ENCODE measurements at regions not wholly inside any gene's neighbourhood (a gene's known extent, or its start where the extent isn't known, plus 50 kb on each side); places are given as distances from the start of the nearest gene placed in this dataset.

GRCh38 chr7:27388561-27388960 is 146.0 kb downstream of the EVX1 start:
- TF ChIP-seq CTCF (IDR thresholded peaks at IDR 0.05; ENCODE audit: control extremely low read depth, extremely low read depth): no peak
- no peak overlapping the region for H3K9ac ChIP-seq (ENCODE audit: insufficient read depth in 1 of 2, low read length in 2 of 2)
- H3K9me3 ChIP-seq (ENCODE audit: control insufficient read depth in 4 of 4, insufficient read depth in 3 of 4, low read length in 3 of 4): peaks cover 0 to 2% (median 0%) of the 10 kb centered on the region in 4 donors
- H3K27me3 ChIP-seq (ENCODE audit: control insufficient read depth in 3 of 3, insufficient read depth in 3 of 3, low read length in 2 of 3): no peaks in the 10 kb centered on the region
- no peak for DNase-seq
- H3K4me1 ChIP-seq (ENCODE audit: control insufficient read depth in 5 of 5, insufficient read depth in 5 of 5, low read length in 5 of 5): no peaks in the 10 kb centered on the region
- no peak for ATAC-seq (ENCODE audit: insufficient read depth, low FRiP score)
- H3K27ac ChIP-seq (ENCODE audit: low read depth in 1 of 2, low read length in 1 of 2): no peak overlapping the region
- no peaks in the 10 kb centered on the region for H3K36me3 ChIP-seq (ENCODE audit: control insufficient read depth in 4 of 4, insufficient read depth in 4 of 4, low read length in 4 of 4)
- no peak overlapping the region for H3K4me3 ChIP-seq
- 93 to 94% methylated on average over 7 of the region's 7 CpGs for WGBS, 2 donors

- Histone ChIP-seq H3K9me3 (ENCODE audit: control insufficient read depth in 4 of 4, insufficient read depth in 3 of 4, low read length in 3 of 4) (peaks cover 0 to 6% (median 0%) of the 10 kb centered on the region in 4 donors), H3K4me3 (no peak overlapping the region), H3K36me3 (ENCODE audit: control insufficient read depth in 4 of 4, insufficient read depth in 4 of 4, low read length in 4 of 4) (no peaks in the 10 kb centered on the region), H3K9ac (ENCODE audit: insufficient read depth in 1 of 2, low read length in 2 of 2) (no peak overlapping the region), H3K4me1 (ENCODE audit: control insufficient read depth in 5 of 5, insufficient read depth in 5 of 5, low read length in 5 of 5) (no peaks in the 10 kb centered on the region), H3K27ac (ENCODE audit: low read depth in 1 of 2, low read length in 1 of 2) (no peak overlapping the region), H3K27me3 (ENCODE audit: control insufficient read depth in 3 of 3, insufficient read depth in 3 of 3, low read length in 2 of 3) (no peaks in the 10 kb centered on the region)
- ATAC-seq (ENCODE audit: insufficient read depth, low FRiP score) (no peak), DNase-seq (peak in 1 of 3 donors; percentile 39)
- 74 to 80% methylated on average over 3 of the region's 3 CpGs for WGBS, 2 donors
- no peak for TF ChIP-seq CTCF (IDR thresholded peaks at IDR 0.05; ENCODE audit: control extremely low read depth, extremely low read depth)
Observed at GRCh38 chr7:27389496-27389895, 146.9 kb downstream of the EVX1 start.

- no peak overlapping the region for H3K9ac ChIP-seq (ENCODE audit: insufficient read depth in 1 of 2, low read length in 2 of 2)
- no peaks in the 10 kb centered on the region for H3K4me1 ChIP-seq (ENCODE audit: control insufficient read depth in 5 of 5, insufficient read depth in 5 of 5, low read length in 5 of 5)
- ATAC-seq (ENCODE audit: insufficient read depth, low FRiP score): no peak
- 86 to 95% methylated on average over 1 of the region's 1 CpG for WGBS, 2 donors
- no peaks in the 10 kb centered on the region for H3K27me3 ChIP-seq (ENCODE audit: control insufficient read depth in 3 of 3, insufficient read depth in 3 of 3, low read length in 2 of 3)
- H3K9me3 ChIP-seq (ENCODE audit: control insufficient read depth in 4 of 4, insufficient read depth in 3 of 4, low read length in 3 of 4): peaks cover 0 to 6% (median 0%) of the 10 kb centered on the region in 4 donors
- no peaks in the 10 kb centered on the region for H3K36me3 ChIP-seq (ENCODE audit: control insufficient read depth in 4 of 4, insufficient read depth in 4 of 4, low read length in 4 of 4)
- no peak overlapping the region for H3K27ac ChIP-seq (ENCODE audit: low read depth in 1 of 2, low read length in 1 of 2)
- no peak overlapping the region for H3K4me3 ChIP-seq
- TF ChIP-seq CTCF (IDR thresholded peaks at IDR 0.05; ENCODE audit: control extremely low read depth, extremely low read depth): no peak
- DNase-seq: no peak
Observed at GRCh38 chr7:27392477-27392876, 149.9 kb downstream of the EVX1 start.

- Histone ChIP-seq H3K27ac (ENCODE audit: low read depth in 1 of 2, low read length in 1 of 2) (no peak overlapping the region), H3K4me3 (no peak overlapping the region), H3K27me3 (ENCODE audit: control insufficient read depth in 3 of 3, insufficient read depth in 3 of 3, low read length in 2 of 3) (no peaks in the 10 kb centered on the region), H3K4me1 (ENCODE audit: control insufficient read depth in 5 of 5, insufficient read depth in 5 of 5, low read length in 5 of 5) (peaks cover 0 to 20% (median 1%) of the 10 kb centered on the region in 5 donors), H3K36me3 (ENCODE audit: control insufficient read depth in 4 of 4, insufficient read depth in 4 of 4, low read length in 4 of 4) (no peaks in the 10 kb centered on the region), H3K9ac (ENCODE audit: insufficient read depth in 1 of 2, low read length in 2 of 2) (no peak overlapping the region), H3K9me3 (ENCODE audit: control insufficient read depth in 4 of 4, insufficient read depth in 3 of 4, low read length in 3 of 4) (peaks cover 0 to 6% (median 0%) of the 10 kb centered on the region in 4 donors)
- no peak for TF ChIP-seq CTCF (IDR thresholded peaks at IDR 0.05; ENCODE audit: control extremely low read depth, extremely low read depth)
- no peak for ATAC-seq (ENCODE audit: insufficient read depth, low FRiP score)
- 90 to 97% methylated on average over 2 of the region's 2 CpGs for WGBS, 2 donors
- no peak for DNase-seq
Observed at GRCh38 chr7:27394871-27395270, 152.3 kb downstream of the EVX1 start.

All from lung (tissue), 11 donors.